Transverse colon (tissue), 4 donors: ENCODE measurements at regions not wholly inside any gene's neighbourhood (a gene's known extent, or its start where the extent isn't known, plus 50 kb on each side); places are given as distances from the start of the nearest gene placed in this dataset.

Experiments
- CTCF ChIP-seq, 5 experiments: fragments of 200-600 bp in 3 of 5; fragments of 450-650 bp in 2 of 5; sonication (generic) in 3 of 5; IDR thresholded peaks; 1 replicate in 2 of 5; 2 replicates in 3 of 5; pipeline ENCODE4 v1.5.1; 2016 to 2017; ENCODE audit warnings: antibody characterized with exemption in 5 of 5, inconsistent platforms in 3 of 5, mild to moderate bottlenecking in 2 of 5, moderate library complexity in 1 of 5
- POLR2A ChIP-seq: fragments of 450-650 bp; IDR thresholded peaks from one replicate; pipeline ENCODE4 v1.6.1; 2016; ENCODE audit warnings: antibody characterized with exemption, mild to moderate bottlenecking, moderate library complexity
- POLR2AphosphoS5 ChIP-seq, 3 donors: sonication (generic); formaldehyde crosslinking; IDR thresholded peaks; one replicate each; pipeline ENCODE4 v1.6.1; 2016; ENCODE audit warnings: antibody characterized with exemption in 3 of 3

DNA sequence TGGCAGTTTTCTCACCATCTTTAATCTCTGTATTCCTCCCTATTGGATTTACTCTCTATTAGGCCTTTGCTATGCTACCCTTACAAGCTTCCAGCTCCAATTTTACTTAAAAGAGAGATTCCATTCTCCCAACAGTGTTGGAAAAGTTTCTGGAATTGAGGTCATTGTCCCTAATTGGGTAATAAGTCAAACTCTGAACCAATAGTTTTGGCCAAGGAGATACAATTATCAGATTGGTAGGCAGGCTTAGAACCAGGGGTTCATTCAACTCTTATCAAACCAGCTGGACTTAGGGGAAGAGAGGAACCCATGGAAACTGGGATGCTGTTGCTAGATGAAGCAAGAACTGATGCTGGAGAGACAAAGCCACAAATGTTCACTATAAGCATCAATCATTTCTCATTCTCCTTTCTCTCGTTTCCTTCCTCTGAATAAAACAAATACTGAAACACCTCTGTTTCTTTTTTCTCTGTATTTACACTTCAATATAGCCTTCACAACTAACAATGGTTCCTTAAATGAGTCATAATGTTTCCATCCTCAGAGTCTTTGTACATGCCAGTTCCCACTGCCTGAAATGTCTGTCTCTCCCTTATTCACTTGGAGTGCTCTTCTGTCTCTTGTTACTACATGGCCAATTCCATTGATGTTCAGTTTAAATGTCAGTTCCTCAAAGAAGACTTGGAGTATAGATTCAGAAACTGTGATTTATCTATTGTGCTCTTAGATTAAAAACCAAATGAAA is 587.3 kb downstream of the GABRG2 start:
- no peak for TF ChIP-seq POLR2A
- no peak for TF ChIP-seq CTCF (IDR thresholded peaks at IDR 0.05)
- TF ChIP-seq POLR2AphosphoS5 (IDR thresholded peaks at IDR 0.05), result no peak
